ENCODE measurements at regions not wholly inside any gene's neighbourhood (a gene's known extent, or its start where the extent isn't known, plus 50 kb on each side); places are given as distances from the start of the nearest gene placed in this dataset.

DNA sequence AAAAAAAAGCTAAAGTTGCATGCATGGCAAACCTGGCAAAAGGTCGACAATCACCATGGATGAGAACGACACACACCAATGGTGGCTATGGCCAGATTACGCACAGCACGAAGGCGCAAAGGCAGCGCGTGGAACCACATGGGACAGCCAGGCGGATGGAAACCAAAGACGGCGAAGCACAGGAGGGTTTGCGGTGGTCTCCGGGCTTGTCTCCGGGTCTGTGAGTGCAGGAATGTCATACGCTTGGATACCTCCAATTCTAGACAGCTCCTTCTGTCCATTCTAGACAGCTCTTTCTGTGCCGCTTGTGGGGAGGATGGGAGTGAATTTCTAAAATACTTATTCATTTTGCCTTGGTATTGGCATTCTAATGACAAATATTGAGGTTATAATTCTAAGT, 685.4 kb downstream of the BRD1 start:
- WGBS, 3 donors, result 86 to 91% (median 86%) methylated on average over 15 of the region's 15 CpGs
- Histone ChIP-seq H3K27ac (no peak overlapping the region), H3K27me3 (ENCODE audit: insufficient read depth in 3 of 3, low read length in 2 of 3) (peaks cover 0 to 16% (median 4%) of the 10 kb centered on the region in 3 donors), H3K36me3 (ENCODE audit: insufficient read depth in 1 of 2, low read depth in 1 of 2) (no peaks in the 10 kb centered on the region), H3K4me1 (no peaks in the 10 kb centered on the region), H3K4me3 (no peak overlapping the region), H3K9me3 (peaks cover 5% of the 10 kb centered on the region)
- DNase-seq (no peak), ATAC-seq (no peak)
- intact Hi-C loops (cut with DNase I), result no loop called here
- TF ChIP-seq, protein P1, sequence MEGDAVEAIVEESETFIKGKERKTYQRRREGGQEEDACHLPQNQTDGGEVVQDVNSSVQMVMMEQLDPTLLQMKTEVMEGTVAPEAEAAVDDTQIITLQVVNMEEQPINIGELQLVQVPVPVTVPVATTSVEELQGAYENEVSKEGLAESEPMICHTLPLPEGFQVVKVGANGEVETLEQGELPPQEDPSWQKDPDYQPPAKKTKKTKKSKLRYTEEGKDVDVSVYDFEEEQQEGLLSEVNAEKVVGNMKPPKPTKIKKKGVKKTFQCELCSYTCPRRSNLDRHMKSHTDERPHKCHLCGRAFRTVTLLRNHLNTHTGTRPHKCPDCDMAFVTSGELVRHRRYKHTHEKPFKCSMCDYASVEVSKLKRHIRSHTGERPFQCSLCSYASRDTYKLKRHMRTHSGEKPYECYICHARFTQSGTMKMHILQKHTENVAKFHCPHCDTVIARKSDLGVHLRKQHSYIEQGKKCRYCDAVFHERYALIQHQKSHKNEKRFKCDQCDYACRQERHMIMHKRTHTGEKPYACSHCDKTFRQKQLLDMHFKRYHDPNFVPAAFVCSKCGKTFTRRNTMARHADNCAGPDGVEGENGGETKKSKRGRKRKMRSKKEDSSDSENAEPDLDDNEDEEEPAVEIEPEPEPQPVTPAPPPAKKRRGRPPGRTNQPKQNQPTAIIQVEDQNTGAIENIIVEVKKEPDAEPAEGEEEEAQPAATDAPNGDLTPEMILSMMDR (IDR thresholded peaks at IDR 0.05), result no peak

DNA sequence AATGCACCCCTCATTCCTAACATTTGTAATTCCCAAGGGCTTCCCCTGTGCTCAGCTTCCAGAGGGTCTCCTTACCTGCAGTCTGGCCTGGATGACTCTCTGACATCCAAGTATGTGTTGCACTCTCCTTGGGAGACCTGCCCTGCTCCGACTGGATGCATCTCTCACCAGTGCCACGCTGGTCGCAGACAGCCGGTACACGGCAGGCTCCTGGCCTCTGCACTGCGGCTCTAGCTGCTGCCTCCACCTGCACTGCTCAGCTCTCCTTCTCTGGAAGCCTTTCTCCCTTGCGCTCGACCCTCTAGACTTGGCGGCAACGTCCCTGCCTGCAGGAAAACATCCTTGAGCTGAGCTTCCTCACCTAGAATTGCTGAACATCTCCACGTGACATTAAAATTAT, 685.9 kb downstream of the BRD1 start:
- Histone ChIP-seq H3K27ac (no peak overlapping the region), H3K36me3 (ENCODE audit: insufficient read depth in 1 of 2, low read depth in 1 of 2) (no peaks in the 10 kb centered on the region), H3K27me3 (ENCODE audit: insufficient read depth in 3 of 3, low read length in 2 of 3) (peaks cover 0 to 15% (median 4%) of the 10 kb centered on the region in 3 donors), H3K9me3 (peaks cover 5% of the 10 kb centered on the region), H3K4me3 (no peak overlapping the region), H3K4me1 (no peaks in the 10 kb centered on the region)
- 74 to 76% (median 76%) methylated on average over 11 of the region's 11 CpGs for WGBS, 3 donors
- intact Hi-C loops (cut with DNase I), result no loop called here
- ATAC-seq, result no peak
- TF ChIP-seq, protein P1 (IDR thresholded peaks at IDR 0.05), result no peak
- no peak for DNase-seq

DNA sequence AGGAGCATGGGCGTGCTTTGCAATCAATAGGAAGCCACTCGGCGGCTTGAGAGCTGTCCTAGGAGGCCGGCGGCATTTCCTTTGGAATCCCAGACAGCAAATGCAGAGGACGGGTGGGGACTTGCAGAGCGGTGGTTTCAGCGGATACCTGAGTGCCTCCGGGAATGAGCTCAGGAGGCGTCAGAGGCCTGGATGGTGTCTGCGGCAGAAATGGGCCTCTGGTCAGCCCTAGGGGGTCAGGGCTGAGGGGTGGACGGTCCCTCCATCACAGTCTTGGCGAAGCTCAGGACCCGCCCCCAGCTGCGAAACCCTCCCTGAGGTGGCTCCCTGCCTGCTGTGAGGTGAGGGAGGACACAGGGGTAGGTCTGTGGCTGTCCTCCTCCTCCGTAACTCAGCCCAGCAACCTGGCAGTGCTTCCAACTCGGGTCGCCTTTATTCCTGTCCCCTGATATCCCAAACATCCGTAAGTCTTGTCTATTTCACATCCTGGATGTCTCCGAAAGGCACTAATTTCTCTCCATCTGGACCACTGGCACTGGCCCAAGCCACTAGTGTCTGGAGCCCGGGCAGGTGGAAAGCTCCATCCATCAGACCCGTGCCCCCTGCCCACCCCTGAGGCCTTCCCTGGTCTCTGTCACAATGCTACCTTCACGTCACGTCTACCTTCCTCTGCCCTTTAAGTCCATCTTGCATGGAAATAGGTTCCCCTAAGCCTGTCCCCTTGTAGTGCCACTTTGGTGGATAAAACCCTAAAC, 686.6 kb downstream of the BRD1 start:
- 53 to 60% (median 54%) methylated on average over 23 to 24 of the region's 24 CpGs for WGBS, 3 donors
- ATAC-seq, result no peak
- no peaks in the 10 kb centered on the region for H3K36me3 ChIP-seq (ENCODE audit: insufficient read depth in 1 of 2, low read depth in 1 of 2)
- no peak overlapping the region for H3K27ac ChIP-seq
- H3K4me3 ChIP-seq, result no peak overlapping the region
- peaks cover 0 to 15% (median 4%) of the 10 kb centered on the region in 3 donors for H3K27me3 ChIP-seq (ENCODE audit: insufficient read depth in 3 of 3, low read length in 2 of 3)
- intact Hi-C loops (cut with DNase I), result no loop called here
- no peaks in the 10 kb centered on the region for H3K4me1 ChIP-seq
- TF ChIP-seq, protein P1 (IDR thresholded peaks at IDR 0.05), result no peak
- no peak for DNase-seq
- peaks cover 5% of the 10 kb centered on the region for H3K9me3 ChIP-seq

DNA sequence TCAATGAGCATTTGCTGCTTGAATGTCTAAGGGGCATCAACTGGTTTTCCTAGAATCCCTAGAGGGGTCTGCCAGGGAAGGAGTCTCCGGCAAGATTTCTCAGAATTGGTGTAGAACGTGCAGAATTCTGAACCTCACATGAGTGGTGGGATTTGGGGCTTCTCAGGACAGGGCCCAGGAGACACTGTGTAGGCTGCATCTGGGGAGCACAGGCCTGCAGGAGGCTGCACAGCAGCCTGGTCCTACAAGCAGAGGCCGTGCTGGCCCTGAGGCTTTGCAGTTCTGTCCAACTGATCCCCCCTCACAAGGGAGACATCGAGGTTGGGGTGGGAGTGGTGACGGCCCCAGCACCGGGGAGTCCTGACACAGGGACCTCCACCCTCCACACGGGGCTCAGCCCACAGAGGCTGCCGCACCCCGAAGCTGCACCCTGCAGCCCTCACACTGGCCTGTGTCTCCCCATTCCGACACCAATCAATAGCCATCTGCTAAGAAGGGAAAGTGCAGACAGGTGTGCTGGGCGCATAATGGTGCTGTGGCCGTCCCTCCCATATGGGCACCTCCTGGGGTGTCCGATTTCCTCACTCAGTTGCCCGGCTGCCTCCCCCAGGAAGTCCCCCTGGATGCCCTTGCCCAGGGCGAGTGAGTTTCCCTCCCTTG, 688.1 kb downstream of the BRD1 start:
- Histone ChIP-seq H3K36me3 (ENCODE audit: insufficient read depth in 1 of 2, low read depth in 1 of 2) (no peaks in the 10 kb centered on the region), H3K27me3 (ENCODE audit: insufficient read depth in 3 of 3, low read length in 2 of 3) (peaks cover 0 to 16% (median 4%) of the 10 kb centered on the region in 3 donors), H3K4me1 (no peaks in the 10 kb centered on the region), H3K9me3 (no peaks in the 10 kb centered on the region), H3K27ac (no peak overlapping the region), H3K4me3 (no peak overlapping the region)
- WGBS, 3 donors, result 68 to 76% (median 76%) methylated on average over 13 to 15 of the region's 15 CpGs
- TF ChIP-seq, protein P1 (IDR thresholded peaks at IDR 0.05), result no peak
- ATAC-seq (no peak), DNase-seq (no peak)
- intact Hi-C loops (cut with DNase I), result no loop called here

Data from psoas muscle (tissue), 7 donors.